NCI-H446 (cell line): ENCODE measurements at regions not wholly inside any gene's neighbourhood (a gene's known extent, or its start where the extent isn't known, plus 50 kb on each side); places are given as distances from the start of the nearest gene placed in this dataset.

Source experiments
- DNase-seq, 2 experiments: peaks; one replicate each; lab custom pipeline; 2025; lab: John Stamatoyannopoulos, UW

- DNase-seq: no peak
These were observed 253.7 kb downstream of the SNAPC1 start for GRCh38 chr14:62015945-62016344.

GRCh38 chr14:62017651-62018230 is 255.5 kb downstream of the SNAPC1 start:
- DNase-seq: no peak

- no peak for DNase-seq
These were observed 256.4 kb downstream of the SNAPC1 start for GRCh38 chr14:62018606-62019005.

GRCh38 chr14:62027958-62028357 is 265.7 kb downstream of the SNAPC1 start:
- no peak for DNase-seq

GRCh38 chr14:62029569-62029924 is 267.3 kb downstream of the SNAPC1 start:
- DNase-seq: no peak

GRCh38 chr14:62030387-62030786 is 268.2 kb downstream of the SNAPC1 start:
- no peak for DNase-seq

- DNase-seq: no peak
These were observed 269.3 kb downstream of the SNAPC1 start for GRCh38 chr14:62031504-62031903.

GRCh38 chr14:62053188-62053587 is 291.0 kb downstream of the SNAPC1 start:
- DNase-seq: no peak

GRCh38 chr14:62056789-62057188 is 294.6 kb downstream of the SNAPC1 start:
- DNase-seq: no peak

GRCh38 chr14:62062645-62063044 is 300.4 kb downstream of the SNAPC1 start:
- DNase-seq: no peak

- no peak for DNase-seq
These were observed 302.6 kb downstream of the SNAPC1 start for GRCh38 chr14:62064751-62065323.

- DNase-seq: no peak
These were observed 304.1 kb downstream of the SNAPC1 start for GRCh38 chr14:62066304-62066703.

- DNase-seq: no peak
These were observed 308.8 kb downstream of the SNAPC1 start for GRCh38 chr14:62071039-62071438.

GRCh38 chr14:62076368-62076767 is 314.1 kb downstream of the SNAPC1 start:
- no peak for DNase-seq

- no peak for DNase-seq
These were observed 314.8 kb downstream of the SNAPC1 start for GRCh38 chr14:62076825-62077605.

GRCh38 chr14:62077676-62078261 is 315.5 kb downstream of the SNAPC1 start:
- DNase-seq: no peak

GRCh38 chr14:62079038-62079437 is 316.8 kb downstream of the SNAPC1 start:
- DNase-seq: no peak

- DNase-seq: no peak
These were observed 318.9 kb downstream of the SNAPC1 start for GRCh38 chr14:62081012-62081612.

- no peak for DNase-seq
These were observed 319.7 kb downstream of the SNAPC1 start for GRCh38 chr14:62081951-62082350.

GRCh38 chr14:62082779-62083178 is 320.6 kb downstream of the SNAPC1 start:
- DNase-seq: no peak

- DNase-seq: no peak
These were observed 321.8 kb downstream of the SNAPC1 start for GRCh38 chr14:62084020-62084419.

GRCh38 chr14:62087191-62087590 is 325.0 kb downstream of the SNAPC1 start:
- DNase-seq: no peak

- no peak for DNase-seq
These were observed 331.5 kb downstream of the SNAPC1 start for GRCh38 chr14:62093736-62094135.
